Lower leg skin (tissue), 3 donors: ENCODE measurements at regions not wholly inside any gene's neighbourhood (a gene's known extent, or its start where the extent isn't known, plus 50 kb on each side); places are given as distances from the start of the nearest gene placed in this dataset.

Experiments used
- CTCF ChIP-seq, 3 donors: fragments of 450-650 bp; IDR thresholded peaks; one replicate each; pipeline ENCODE4 v1.5.1; 2016; ENCODE audit warnings: antibody characterized with exemption in 3 of 3, mild to moderate bottlenecking in 3 of 3, moderate library complexity in 2 of 3
- POLR2A ChIP-seq, 2 donors: fragments of 450-650 bp; IDR thresholded peaks; one replicate each; pipeline ENCODE4 v1.6.1; 2016 to 2017; ENCODE audit warnings: antibody characterized with exemption in 2 of 2, mild to moderate bottlenecking in 1 of 2, moderate library complexity in 1 of 2

- peak in 1 of 3 donors; percentile 30 for TF ChIP-seq CTCF (IDR thresholded peaks at IDR 0.05)
- TF ChIP-seq POLR2A (IDR thresholded peaks at IDR 0.05): no peak
Observed at GRCh38 chr2:105545730-105546627, 147.1 kb upstream of the FHL2 start.
